HG03571 (cell line): ENCODE measurements at regions not wholly inside any gene's neighbourhood (a gene's known extent, or its start where the extent isn't known, plus 50 kb on each side); places are given as distances from the start of the nearest gene placed in this dataset.

Experiments used
- ATAC-seq: cut with Tn5 transposase; IDR thresholded peaks from one replicate; pipeline ENCODE4 v1.9.1; 2021; ENCODE audit not compliant: unreplicated experiment

- ATAC-seq = no peak
Measured at GRCh38 chr15:36373550-36373949, 205.9 kb upstream of the CDIN1 start.

GRCh38 chr15:36389107-36389506 lies 190.3 kb upstream of the CDIN1 start:
- no peak for ATAC-seq

DNA sequence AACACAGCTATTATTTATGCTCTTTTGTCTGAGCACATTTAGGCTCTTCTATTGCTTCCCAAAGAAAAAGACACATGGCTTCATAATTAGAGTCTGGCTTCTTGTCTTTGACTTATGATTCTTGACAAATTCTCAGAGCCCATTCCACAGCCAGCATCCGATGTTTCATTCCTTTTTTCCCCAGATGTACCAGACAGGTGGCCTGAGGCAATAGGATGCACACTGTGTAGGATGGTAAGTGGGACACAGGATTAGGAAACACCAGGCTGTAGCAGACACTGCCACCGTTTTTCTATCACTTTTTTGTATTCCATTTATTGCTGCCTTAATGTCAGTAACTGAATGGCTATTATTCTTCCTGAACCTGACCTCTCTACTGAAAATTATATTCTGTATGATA lies 188.9 kb upstream of the CDIN1 start:
- no peak for ATAC-seq

DNA sequence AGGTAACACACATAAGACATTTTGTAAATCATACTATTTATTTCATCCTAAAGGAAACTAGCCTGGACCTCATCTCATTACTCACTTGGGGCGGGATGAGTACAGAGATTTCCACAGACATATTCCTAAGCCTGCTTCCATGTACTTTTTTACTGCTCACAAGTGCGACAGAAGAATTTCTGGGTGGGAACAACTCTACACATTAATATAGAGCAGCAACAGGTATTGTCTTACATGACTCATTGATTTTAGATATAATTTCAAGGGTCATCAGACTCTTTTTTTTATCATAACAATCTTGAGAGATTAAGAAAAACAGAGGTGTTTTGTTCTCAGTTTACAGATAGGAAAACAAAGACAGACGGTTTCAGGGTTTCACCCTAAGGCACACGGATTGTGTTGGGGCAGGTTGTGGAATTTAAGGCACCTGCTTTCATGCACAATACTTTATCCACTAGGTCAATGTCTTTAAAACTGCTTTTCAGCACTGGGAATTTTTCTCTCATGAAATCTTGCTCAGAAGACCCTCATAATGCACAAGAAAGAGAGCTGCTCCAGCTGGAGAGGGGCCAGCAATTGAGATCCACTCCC lies 186.7 kb upstream of the CDIN1 start:
- no peak for ATAC-seq

- ATAC-seq = no peak
Measured at GRCh38 chr15:36398212-36398611, 181.2 kb upstream of the CDIN1 start.

- ATAC-seq = no peak
Measured at GRCh38 chr15:36399276-36399675, 180.2 kb upstream of the CDIN1 start.

- ATAC-seq = no peak
Measured at GRCh38 chr15:36400936-36401585, 178.4 kb upstream of the CDIN1 start.

- ATAC-seq = no peak
Measured at GRCh38 chr15:36401586-36401966, 177.8 kb upstream of the CDIN1 start.

- no peak for ATAC-seq
Measured at GRCh38 chr15:36403351-36403750, 176.1 kb upstream of the CDIN1 start.

DNA sequence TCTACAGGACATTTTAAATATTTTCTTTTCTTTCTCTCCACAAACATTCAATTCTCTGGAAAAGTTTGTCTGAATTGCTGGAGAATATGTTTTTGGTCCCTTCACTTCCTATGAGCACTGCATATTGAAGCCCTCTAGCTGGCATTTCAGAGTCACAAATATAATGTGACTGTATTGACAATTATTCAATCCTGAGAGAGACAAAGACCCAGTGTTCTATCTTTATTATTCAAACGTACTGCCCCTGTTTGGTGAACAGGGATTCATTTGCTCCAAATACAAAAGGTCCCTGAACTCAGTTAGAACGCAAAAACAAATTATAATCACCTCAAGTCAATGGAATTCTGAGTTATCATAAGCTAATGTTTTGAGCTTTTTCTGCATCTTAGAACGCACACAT lies 173.1 kb upstream of the CDIN1 start:
- ATAC-seq = no peak

- no peak for ATAC-seq
Measured at GRCh38 chr15:36406911-36407310, 172.5 kb upstream of the CDIN1 start.

DNA sequence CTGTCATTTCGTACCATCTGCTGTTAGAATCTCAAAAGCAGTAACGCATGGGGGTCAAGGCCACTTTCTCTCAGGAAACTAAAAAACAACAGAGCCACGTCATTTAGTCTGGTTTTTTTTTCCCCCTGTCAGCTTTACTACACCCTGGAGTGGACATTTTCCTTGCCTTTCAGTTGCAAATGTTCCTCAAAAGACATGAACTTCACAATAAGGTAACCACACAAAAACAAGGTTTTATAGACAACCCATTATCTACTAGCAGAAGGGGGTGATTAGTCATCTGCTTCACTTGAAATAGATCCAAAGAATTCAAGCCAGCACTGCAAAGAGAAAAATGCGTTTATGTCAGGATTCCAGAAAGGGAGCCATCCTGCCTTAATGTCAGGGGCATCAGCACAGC lies 171.8 kb upstream of the CDIN1 start:
- no peak for ATAC-seq

DNA sequence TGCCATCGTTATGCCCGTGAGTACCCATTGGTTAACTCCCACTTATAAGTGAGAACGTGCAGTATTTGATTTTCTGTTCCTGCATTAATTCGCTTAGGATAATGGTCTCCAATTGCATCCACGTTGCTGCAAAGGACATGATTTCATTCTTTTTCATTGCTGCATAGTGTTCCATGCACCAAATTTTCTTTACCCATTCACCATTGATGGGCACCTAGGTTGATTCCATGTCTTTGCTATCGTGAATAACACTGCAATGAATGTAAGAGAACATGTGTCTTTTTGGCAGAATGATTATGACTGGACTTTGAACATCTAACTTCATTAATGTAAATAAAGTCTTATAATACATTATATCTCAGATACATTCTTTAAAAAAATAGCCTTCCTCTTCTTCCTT lies 169.6 kb upstream of the CDIN1 start:
- ATAC-seq = no peak

DNA sequence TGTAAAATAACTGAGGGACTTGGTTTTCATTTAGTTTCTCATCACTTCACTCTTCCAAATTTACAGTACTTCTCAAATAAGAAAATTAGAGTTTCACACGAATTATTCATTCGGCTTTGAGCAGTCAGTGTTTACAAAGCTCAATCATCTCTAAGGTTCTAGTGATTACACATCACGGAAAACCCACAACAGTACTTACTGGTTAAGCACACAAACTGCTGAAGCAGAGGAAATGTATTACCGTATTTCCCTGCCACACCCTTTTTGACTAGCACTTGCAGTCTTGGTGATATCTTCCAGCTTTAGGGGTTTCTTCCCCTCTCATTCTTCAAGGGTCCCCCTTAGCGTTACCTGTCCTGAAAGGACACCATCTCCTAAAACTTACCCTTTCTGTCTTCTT lies 164.8 kb upstream of the CDIN1 start:
- ATAC-seq = no peak

- ATAC-seq = no peak
Measured at GRCh38 chr15:36415643-36416042, 163.8 kb upstream of the CDIN1 start.

DNA sequence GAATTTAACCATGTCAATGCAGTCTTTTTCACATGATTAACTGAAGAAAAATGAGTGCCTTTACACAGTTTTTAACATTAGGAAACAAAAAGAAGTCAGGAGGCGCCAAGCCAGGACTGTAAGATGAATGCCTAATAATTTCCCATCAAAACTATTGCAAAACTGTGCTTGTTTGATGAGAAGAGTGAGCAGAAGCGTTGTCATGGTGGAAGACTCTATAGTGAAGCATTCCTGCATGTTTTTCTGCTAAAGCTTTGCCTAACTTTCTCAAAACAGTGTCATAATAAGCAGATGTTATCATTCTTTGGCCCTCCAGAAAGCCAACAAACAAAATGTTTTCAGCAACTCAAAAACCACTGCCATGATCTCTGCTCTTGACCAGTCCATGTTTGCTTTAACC lies 156.8 kb upstream of the CDIN1 start:
- no peak for ATAC-seq

DNA sequence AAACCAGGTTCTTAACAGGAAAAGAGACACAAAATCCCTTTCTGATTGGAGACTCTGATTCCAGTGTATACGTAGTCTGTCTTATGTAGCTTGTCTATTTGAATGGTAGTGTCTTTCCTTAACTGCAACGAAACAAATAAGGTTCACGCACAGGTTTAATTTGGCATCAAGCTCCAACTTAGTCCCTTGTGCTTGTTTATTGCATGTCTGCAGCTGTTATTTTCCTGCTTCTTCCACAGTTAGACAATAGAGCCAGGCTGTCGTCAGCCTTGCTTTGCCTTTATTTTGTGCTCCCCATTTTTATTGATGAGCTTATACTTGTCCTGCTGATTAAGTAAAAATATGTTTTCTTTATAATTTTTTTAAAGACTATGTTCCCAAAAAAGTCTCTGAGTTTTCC lies 152.7 kb upstream of the CDIN1 start:
- no peak for ATAC-seq

- no peak for ATAC-seq
Measured at GRCh38 chr15:36428102-36428845, 151.2 kb upstream of the CDIN1 start.

- ATAC-seq = no peak
Measured at GRCh38 chr15:36429707-36430106, 149.7 kb upstream of the CDIN1 start.

DNA sequence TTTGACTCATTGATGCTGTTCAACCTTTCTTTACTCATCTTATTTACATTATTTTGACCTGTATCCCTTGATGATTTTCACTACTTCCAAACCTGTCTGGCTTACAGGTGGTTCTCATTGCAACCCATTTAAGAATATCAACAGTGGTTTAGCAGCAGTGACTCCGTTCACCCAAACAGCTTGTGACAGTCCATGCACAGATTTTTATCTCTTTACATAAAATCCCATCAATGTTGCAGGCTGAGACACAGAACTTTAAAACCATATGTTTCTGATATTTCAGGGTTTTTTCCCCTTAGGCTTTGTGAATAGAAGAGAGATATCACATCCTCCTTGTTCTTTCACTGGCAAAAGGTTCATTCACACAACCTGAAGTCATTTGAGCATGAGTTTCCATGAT lies 149.1 kb upstream of the CDIN1 start:
- ATAC-seq = no peak

- no peak for ATAC-seq
Measured at GRCh38 chr15:36430726-36431265, 148.6 kb upstream of the CDIN1 start.

DNA sequence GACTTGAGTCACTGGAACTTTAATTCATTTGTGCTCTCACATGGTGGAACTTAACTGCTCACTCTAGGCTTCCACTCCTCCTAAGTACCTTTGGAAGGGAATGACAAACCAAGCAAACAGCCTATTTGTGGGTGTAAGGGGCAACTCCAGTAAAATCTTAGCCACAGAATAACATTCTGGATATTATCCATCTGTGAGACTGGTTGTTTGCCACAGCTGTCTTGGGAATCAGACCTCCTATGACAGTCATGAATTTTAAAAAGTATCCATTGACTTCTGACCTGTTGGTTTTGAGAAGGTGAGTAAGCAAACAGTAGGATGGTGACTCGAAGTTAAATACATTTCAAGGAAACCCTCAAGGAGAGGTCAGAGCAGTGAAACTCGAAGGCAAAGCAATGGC lies 147.3 kb upstream of the CDIN1 start:
- no peak for ATAC-seq
